ENCODE measurements at regions not wholly inside any gene's neighbourhood (a gene's known extent, or its start where the extent isn't known, plus 50 kb on each side); places are given as distances from the start of the nearest gene placed in this dataset.

- Histone ChIP-seq H3K9me3 (peaks cover 0 to 7% (median 0%) of the 10 kb centered on the region in 4 donors), H3K27me3 (no peaks in the 10 kb centered on the region), H3K4me1 (no peaks in the 10 kb centered on the region), H3K27ac (no peak overlapping the region), H3K36me3 (no peaks in the 10 kb centered on the region), H3K4me3 (no peak overlapping the region)
- no peak for DNase-seq
- TF ChIP-seq POLR2A (IDR thresholded peaks at IDR 0.05): no peak
- TF ChIP-seq, protein P1, sequence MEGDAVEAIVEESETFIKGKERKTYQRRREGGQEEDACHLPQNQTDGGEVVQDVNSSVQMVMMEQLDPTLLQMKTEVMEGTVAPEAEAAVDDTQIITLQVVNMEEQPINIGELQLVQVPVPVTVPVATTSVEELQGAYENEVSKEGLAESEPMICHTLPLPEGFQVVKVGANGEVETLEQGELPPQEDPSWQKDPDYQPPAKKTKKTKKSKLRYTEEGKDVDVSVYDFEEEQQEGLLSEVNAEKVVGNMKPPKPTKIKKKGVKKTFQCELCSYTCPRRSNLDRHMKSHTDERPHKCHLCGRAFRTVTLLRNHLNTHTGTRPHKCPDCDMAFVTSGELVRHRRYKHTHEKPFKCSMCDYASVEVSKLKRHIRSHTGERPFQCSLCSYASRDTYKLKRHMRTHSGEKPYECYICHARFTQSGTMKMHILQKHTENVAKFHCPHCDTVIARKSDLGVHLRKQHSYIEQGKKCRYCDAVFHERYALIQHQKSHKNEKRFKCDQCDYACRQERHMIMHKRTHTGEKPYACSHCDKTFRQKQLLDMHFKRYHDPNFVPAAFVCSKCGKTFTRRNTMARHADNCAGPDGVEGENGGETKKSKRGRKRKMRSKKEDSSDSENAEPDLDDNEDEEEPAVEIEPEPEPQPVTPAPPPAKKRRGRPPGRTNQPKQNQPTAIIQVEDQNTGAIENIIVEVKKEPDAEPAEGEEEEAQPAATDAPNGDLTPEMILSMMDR (IDR thresholded peaks at IDR 0.05): no peak
Observed at GRCh38 chr2:228532233-228532632, 350.7 kb upstream of the SPHKAP start.

DNA sequence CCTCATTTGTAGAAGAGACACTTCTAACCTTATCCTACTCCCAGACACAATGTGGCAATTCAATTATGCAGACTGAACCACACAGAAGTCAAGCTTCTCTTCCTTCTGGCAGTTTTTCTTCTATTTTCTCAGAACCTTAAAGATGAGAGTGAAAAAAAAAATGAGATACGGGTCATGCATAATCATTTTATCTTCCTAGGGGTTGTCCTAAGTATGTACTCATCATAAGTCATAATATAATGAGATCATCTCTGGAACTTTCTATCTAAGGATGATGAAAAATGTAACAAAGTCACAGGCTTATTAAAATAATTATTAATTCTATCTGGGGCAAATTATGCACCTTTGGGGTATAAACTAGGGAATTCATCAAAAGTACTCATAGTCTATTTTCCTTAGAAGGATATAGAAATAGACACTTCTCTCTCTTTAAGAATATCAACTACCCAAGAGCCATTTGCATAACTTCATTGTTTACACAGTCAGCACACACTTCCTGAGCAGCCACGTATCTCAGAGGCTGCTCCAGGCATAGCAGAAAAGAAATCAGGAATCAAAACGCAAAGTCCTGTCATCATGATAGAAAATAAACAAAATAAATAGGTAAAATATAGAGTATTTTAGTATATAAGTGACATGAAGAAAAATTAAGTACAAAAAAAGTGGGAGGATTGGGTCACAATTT is 345.9 kb upstream of the SPHKAP start:
- Histone ChIP-seq H3K4me3 (no peak overlapping the region), H3K9me3 (peaks cover 0 to 2% (median 0%) of the 10 kb centered on the region in 4 donors), H3K27me3 (no peaks in the 10 kb centered on the region), H3K27ac (no peak overlapping the region), H3K36me3 (no peaks in the 10 kb centered on the region), H3K4me1 (no peaks in the 10 kb centered on the region)
- no peak for DNase-seq
- TF ChIP-seq, protein P1 (IDR thresholded peaks at IDR 0.05): no peak
- no peak for TF ChIP-seq POLR2A (IDR thresholded peaks at IDR 0.05)

- no peak for TF ChIP-seq POLR2A (IDR thresholded peaks at IDR 0.05)
- TF ChIP-seq, protein P1 (IDR thresholded peaks at IDR 0.05): no peak
- no peak overlapping the region for H3K27ac ChIP-seq
- no peaks in the 10 kb centered on the region for H3K4me1 ChIP-seq
- no peaks in the 10 kb centered on the region for H3K27me3 ChIP-seq
- DNase-seq: no peak
- peaks cover 0 to 2% (median 0%) of the 10 kb centered on the region in 4 donors for H3K9me3 ChIP-seq
- no peaks in the 10 kb centered on the region for H3K36me3 ChIP-seq
- H3K4me3 ChIP-seq: no peak overlapping the region
Observed at GRCh38 chr2:228526687-228527086, 345.2 kb upstream of the SPHKAP start.

DNA sequence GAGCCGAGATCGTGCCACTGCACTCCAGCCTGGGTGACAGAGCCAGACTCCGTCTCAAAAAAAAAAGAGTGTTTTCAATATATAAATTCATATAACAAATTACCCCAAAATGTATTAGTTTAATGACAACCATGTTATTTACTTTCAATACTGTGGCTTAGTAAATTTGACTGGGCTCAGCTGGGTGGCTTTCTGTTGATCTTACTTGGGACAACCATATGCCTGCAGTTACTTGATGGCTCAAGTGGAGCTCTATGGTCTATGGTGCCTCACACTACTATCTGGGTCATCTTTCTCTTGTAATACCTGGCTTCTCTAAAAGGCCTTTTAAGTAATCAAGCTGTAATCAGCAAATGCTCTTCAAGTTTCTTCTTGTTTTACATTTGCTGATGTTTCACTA is 341.5 kb upstream of the SPHKAP start:
- no peak overlapping the region for H3K27ac ChIP-seq
- no peak for TF ChIP-seq POLR2A (IDR thresholded peaks at IDR 0.05)
- TF ChIP-seq, protein P1 (IDR thresholded peaks at IDR 0.05): no peak
- no peak for DNase-seq
- no peaks in the 10 kb centered on the region for H3K36me3 ChIP-seq
- no peaks in the 10 kb centered on the region for H3K4me1 ChIP-seq
- H3K27me3 ChIP-seq: no peaks in the 10 kb centered on the region
- H3K9me3 ChIP-seq: peaks cover 0 to 2% (median 0%) of the 10 kb centered on the region in 4 donors
- H3K4me3 ChIP-seq: no peak overlapping the region

- H3K27me3 ChIP-seq: no peaks in the 10 kb centered on the region
- no peak for TF ChIP-seq POLR2A (IDR thresholded peaks at IDR 0.05)
- TF ChIP-seq, protein P1 (IDR thresholded peaks at IDR 0.05): no peak
Observed at GRCh38 chr2:228522276-228522675, 340.8 kb upstream of the SPHKAP start.

More at GRCh38 chr2:228522276-228522675, 340.8 kb upstream of the SPHKAP start:
- DNase-seq: no peak
- H3K27ac ChIP-seq: no peak overlapping the region
- peaks cover 0 to 2% (median 0%) of the 10 kb centered on the region in 4 donors for H3K9me3 ChIP-seq
- H3K4me3 ChIP-seq: no peak overlapping the region
- no peaks in the 10 kb centered on the region for H3K4me1 ChIP-seq
- H3K36me3 ChIP-seq: no peaks in the 10 kb centered on the region

Data from Peyer's patch (tissue), 4 donors.